Activated T-cell treated with anti-CD3 and anti-CD28 coated beads, Interleukin-2, amount 50 U/mL, for 72 hours (primary cell): ENCODE measurements at regions not wholly inside any gene's neighbourhood (a gene's known extent, or its start where the extent isn't known, plus 50 kb on each side); places are given as distances from the start of the nearest gene placed in this dataset.

Experiments used
- ATAC-seq, 2 donors: fragments of 150-1000 bp; cut with Tn5 transposase; replicated peaks in 1 of 2; 2 replicates each; pipeline ENCODE4 v1.10.0; 2021; ENCODE audit warnings: moderate library complexity in 2 of 2, mild to moderate bottlenecking in 1 of 2
- DNase-seq, 2 donors: peaks; one replicate each; pipeline ENCODE4 v3.0.0; 2021 to 2022; ENCODE audit warnings: mixed read lengths in 1 of 2
- H3K27ac Mint-ChIP-seq: one replicate; pipeline ENCODE4 v1.8.0; 2022; ENCODE audit warnings: mild to moderate bottlenecking, moderate library complexity, mixed read lengths
- H3K27me3 Mint-ChIP-seq: one replicate; pipeline ENCODE4 v1.8.0; 2022; ENCODE audit warnings: low read depth, mixed read lengths
- H3K36me3 Mint-ChIP-seq, 2 donors: one replicate each; pipeline ENCODE4 v1.8.0; 2022; ENCODE audit warnings: mixed read lengths in 2 of 2, mild to moderate bottlenecking in 1 of 2; ENCODE audit not compliant: insufficient read depth in 2 of 2
- H3K4me1 Mint-ChIP-seq: one replicate; pipeline ENCODE4 v1.8.0; 2022; ENCODE audit warnings: low read depth, mixed read lengths
- H3K4me3 Mint-ChIP-seq, 2 donors: one replicate each; pipeline ENCODE4 v1.8.0; 2022; ENCODE audit warnings: mild to moderate bottlenecking in 2 of 2, mixed read lengths in 2 of 2, moderate library complexity in 2 of 2
- H3K9me3 Mint-ChIP-seq, 2 donors: one replicate each; pipeline ENCODE4 v1.8.0; 2022; ENCODE audit warnings: mixed read lengths in 2 of 2

- no peak for ATAC-seq
- H3K4me1 Mint-ChIP-seq, result no peaks in the 10 kb centered on the region
- no peak for DNase-seq
- peaks cover 4 to 5% of the 10 kb centered on the region in 2 donors for H3K9me3 Mint-ChIP-seq
- no peaks in the 10 kb centered on the region for H3K36me3 Mint-ChIP-seq
- H3K27ac Mint-ChIP-seq, result no peak overlapping the region
- H3K27me3 Mint-ChIP-seq, result no peaks in the 10 kb centered on the region
- H3K4me3 Mint-ChIP-seq, result no peak overlapping the region
Measured at GRCh38 chr9:81414836-81415235, 274.5 kb downstream of the TLE1 start.

GRCh38 chr9:81411961-81412360 is 277.4 kb downstream of the TLE1 start:
- H3K4me1 Mint-ChIP-seq, result no peaks in the 10 kb centered on the region
- ATAC-seq (no peak), DNase-seq (no peak)
- H3K27me3 Mint-ChIP-seq, result no peaks in the 10 kb centered on the region
- no peak overlapping the region for H3K27ac Mint-ChIP-seq
- H3K9me3 Mint-ChIP-seq, result peaks cover 1 to 4% of the 10 kb centered on the region in 2 donors
- H3K36me3 Mint-ChIP-seq, result no peaks in the 10 kb centered on the region
- H3K4me3 Mint-ChIP-seq, result no peak overlapping the region

GRCh38 chr9:81410201-81410600 is 279.1 kb downstream of the TLE1 start:
- Mint-ChIP-seq H3K36me3 (no peaks in the 10 kb centered on the region), H3K9me3 (peaks cover 1 to 2% of the 10 kb centered on the region in 2 donors), H3K27me3 (no peaks in the 10 kb centered on the region), H3K4me1 (no peaks in the 10 kb centered on the region), H3K4me3 (no peak overlapping the region), H3K27ac (no peak overlapping the region)
- DNase-seq (no peak), ATAC-seq (no peak)

GRCh38 chr9:81408951-81409350 is 280.4 kb downstream of the TLE1 start:
- Mint-ChIP-seq H3K27ac (no peak overlapping the region), H3K9me3 (peaks cover 3 to 5% of the 10 kb centered on the region in 2 donors)
- ATAC-seq, result no peak

GRCh38 chr9:81404931-81405598 is 284.3 kb downstream of the TLE1 start:
- Mint-ChIP-seq H3K27ac (no peak overlapping the region), H3K27me3 (no peaks in the 10 kb centered on the region), H3K36me3 (no peaks in the 10 kb centered on the region), H3K9me3 (peaks cover 1 to 5% of the 10 kb centered on the region in 2 donors), H3K4me3 (no peak overlapping the region), H3K4me1 (no peaks in the 10 kb centered on the region)
- DNase-seq (no peak), ATAC-seq (no peak)

More at GRCh38 chr9:81408951-81409350, 280.4 kb downstream of the TLE1 start:
- Mint-ChIP-seq H3K4me1 (no peaks in the 10 kb centered on the region), H3K27me3 (no peaks in the 10 kb centered on the region), H3K36me3 (no peaks in the 10 kb centered on the region), H3K4me3 (no peak overlapping the region)
- DNase-seq, result no peak

GRCh38 chr9:81397481-81398381 is 291.6 kb downstream of the TLE1 start:
- no peak overlapping the region for H3K4me3 Mint-ChIP-seq
- peaks cover 0 to 1% of the 10 kb centered on the region in 2 donors for H3K9me3 Mint-ChIP-seq
- ATAC-seq (no peak), DNase-seq (no peak)
- no peak overlapping the region for H3K27ac Mint-ChIP-seq
- H3K27me3 Mint-ChIP-seq, result no peaks in the 10 kb centered on the region
- H3K4me1 Mint-ChIP-seq, result no peaks in the 10 kb centered on the region
- H3K36me3 Mint-ChIP-seq, result peaks cover 0 to 4% of the 10 kb centered on the region in 2 donors

GRCh38 chr9:81396528-81396927 is 292.8 kb downstream of the TLE1 start:
- Mint-ChIP-seq H3K4me1 (no peaks in the 10 kb centered on the region), H3K27ac (no peak overlapping the region), H3K4me3 (no peak overlapping the region), H3K36me3 (peaks cover 0 to 4% of the 10 kb centered on the region in 2 donors), H3K9me3 (peaks cover 2 to 3% of the 10 kb centered on the region in 2 donors), H3K27me3 (no peaks in the 10 kb centered on the region)
- no peak for DNase-seq
- no peak for ATAC-seq

GRCh38 chr9:81395676-81396054 is 293.7 kb downstream of the TLE1 start:
- Mint-ChIP-seq H3K27me3 (no peaks in the 10 kb centered on the region), H3K4me3 (no peak overlapping the region), H3K9me3 (peaks cover 4% of the 10 kb centered on the region in 2 donors), H3K4me1 (no peaks in the 10 kb centered on the region), H3K27ac (no peak overlapping the region), H3K36me3 (peaks cover 0 to 4% of the 10 kb centered on the region in 2 donors)
- DNase-seq (no peak), ATAC-seq (no peak)

- H3K9me3 Mint-ChIP-seq, result peaks cover 4 to 5% of the 10 kb centered on the region in 2 donors
- H3K27me3 Mint-ChIP-seq, result no peaks in the 10 kb centered on the region
- ATAC-seq, result no peak
- H3K27ac Mint-ChIP-seq, result no peak overlapping the region
- no peak for DNase-seq
- no peak overlapping the region for H3K4me3 Mint-ChIP-seq
- peaks cover 0 to 4% of the 10 kb centered on the region in 2 donors for H3K36me3 Mint-ChIP-seq
- no peaks in the 10 kb centered on the region for H3K4me1 Mint-ChIP-seq
Measured at GRCh38 chr9:81394881-81395675, 294.3 kb downstream of the TLE1 start.

- DNase-seq (no peak), ATAC-seq (no peak)
- Mint-ChIP-seq H3K27ac (no peak overlapping the region), H3K4me3 (no peak overlapping the region), H3K9me3 (peaks cover 4% of the 10 kb centered on the region in 2 donors), H3K4me1 (no peaks in the 10 kb centered on the region), H3K27me3 (no peaks in the 10 kb centered on the region), H3K36me3 (peaks cover 0 to 4% of the 10 kb centered on the region in 2 donors)
Measured at GRCh38 chr9:81393985-81394811, 295.1 kb downstream of the TLE1 start.

GRCh38 chr9:81391457-81391825 is 297.9 kb downstream of the TLE1 start:
- no peak overlapping the region for H3K27ac Mint-ChIP-seq
- no peaks in the 10 kb centered on the region for H3K27me3 Mint-ChIP-seq
- ATAC-seq, result no peak
- no peak overlapping the region for H3K4me3 Mint-ChIP-seq
- peaks cover 4 to 5% of the 10 kb centered on the region in 2 donors for H3K9me3 Mint-ChIP-seq
- H3K4me1 Mint-ChIP-seq, result no peaks in the 10 kb centered on the region
- no peak for DNase-seq
- H3K36me3 Mint-ChIP-seq, result no peaks in the 10 kb centered on the region

- Mint-ChIP-seq H3K36me3 (no peaks in the 10 kb centered on the region), H3K4me3 (no peak overlapping the region), H3K27me3 (no peaks in the 10 kb centered on the region), H3K9me3 (peaks cover 6 to 8% of the 10 kb centered on the region in 2 donors), H3K4me1 (no peaks in the 10 kb centered on the region), H3K27ac (no peak overlapping the region)
- no peak for ATAC-seq
- DNase-seq, result no peak
Measured at GRCh38 chr9:81390792-81391456, 298.4 kb downstream of the TLE1 start.
